PC-3 (cell line): ENCODE measurements at regions not wholly inside any gene's neighbourhood (a gene's known extent, or its start where the extent isn't known, plus 50 kb on each side); places are given as distances from the start of the nearest gene placed in this dataset.
"Not testable (repeated sequence)": the region's sequence is repeated elsewhere in the genome, so short reads cannot be mapped to it uniquely, and the experiment has no call there.

Experiments
- CTCF ChIP-seq: fragments of 300-600 bp; sonication (generic); conservative IDR thresholded peaks from 2 replicates; pipeline ENCODE4 v1.5.1; 2017; ENCODE audit warnings: antibody characterized with exemption, low read depth, mild to moderate bottlenecking, low read length
- EZH2phosphoT487 ChIP-seq: fragments of 300-600 bp; sonication (generic); IDR thresholded peaks from 2 replicates; pipeline ENCODE4 v1.6.1; 2018; ENCODE audit warnings: mild to moderate bottlenecking, antibody characterized with exemption, low read length, borderline replicate concordance

- not testable (repeated sequence) for TF ChIP-seq CTCF, EZH2phosphoT487
Observed at GRCh38 chr1:70834365-70834764, 213.3 kb downstream of the PTGER3 start.
